ENCODE measurements at regions not wholly inside any gene's neighbourhood (a gene's known extent, or its start where the extent isn't known, plus 50 kb on each side); places are given as distances from the start of the nearest gene placed in this dataset.

GRCh38 chr17:72306037-72306436, 185.2 kb downstream of the SOX9 start:
- no peaks in the 10 kb centered on the region for H3K4me1 ChIP-seq (ENCODE audit: insufficient read depth)
- no peak overlapping the region for H3K27ac ChIP-seq
- TF ChIP-seq EP300 (IDR thresholded peaks at IDR 0.05) (no peak), CTCF (IDR thresholded peaks at IDR 0.05) (no peak), POLR2A (IDR thresholded peaks at IDR 0.05) (no peak)
- intact Hi-C loops (cut with DNase I) = loop anchor here in 2 of 4 donors (5.0 kb wide), 2 partner anchors 239 to 584 kb away; no protein-coding TSS in a partner anchor
- no peaks in the 10 kb centered on the region for H3K36me3 ChIP-seq
- no peak for DNase-seq
- H3K27me3 ChIP-seq = no peaks in the 10 kb centered on the region
- 40 to 63% (median 57%) methylated on average over 6 of the region's 6 CpGs for WGBS, 3 donors
- H3K4me3 ChIP-seq = no peak overlapping the region
- H3K9me3 ChIP-seq = no peaks in the 10 kb centered on the region

- Histone ChIP-seq H3K9me3 (no peaks in the 10 kb centered on the region), H3K4me1 (ENCODE audit: insufficient read depth) (no peaks in the 10 kb centered on the region), H3K36me3 (no peaks in the 10 kb centered on the region), H3K27ac (no peak overlapping the region), H3K27me3 (no peaks in the 10 kb centered on the region), H3K4me3 (no peak overlapping the region)
- 61 to 67% (median 64%) methylated on average over 3 of the region's 3 CpGs for WGBS, 3 donors
- no peak for DNase-seq
- no peak for TF ChIP-seq CTCF (IDR thresholded peaks at IDR 0.05)
- no peak for TF ChIP-seq POLR2A (IDR thresholded peaks at IDR 0.05)
- no peak for TF ChIP-seq EP300 (IDR thresholded peaks at IDR 0.05)
- intact Hi-C loops (cut with DNase I) = loop anchor here in 2 of 4 donors (5.0 kb wide), 2 partner anchors 241 to 586 kb away; no protein-coding TSS in a partner anchor
Measured at GRCh38 chr17:72307836-72308235, 187.0 kb downstream of the SOX9 start.

- 65 to 75% (median 67%) methylated on average over 5 of the region's 5 CpGs for WGBS, 3 donors
- Histone ChIP-seq H3K4me1 (ENCODE audit: insufficient read depth) (no peaks in the 10 kb centered on the region), H3K27me3 (no peaks in the 10 kb centered on the region), H3K36me3 (no peaks in the 10 kb centered on the region), H3K9me3 (no peaks in the 10 kb centered on the region), H3K27ac (no peak overlapping the region), H3K4me3 (no peak overlapping the region)
- intact Hi-C loops (cut with DNase I) = loop anchor here in 2 of 4 donors (5.0 kb wide), 2 partner anchors 242 to 587 kb away; no protein-coding TSS in a partner anchor
- no peak for TF ChIP-seq CTCF (IDR thresholded peaks at IDR 0.05)
- TF ChIP-seq EP300 (IDR thresholded peaks at IDR 0.05) = no peak
- TF ChIP-seq POLR2A (IDR thresholded peaks at IDR 0.05) = no peak
- no peak for DNase-seq
Measured at GRCh38 chr17:72308744-72309385, 188.0 kb downstream of the SOX9 start.

- TF ChIP-seq EP300 (IDR thresholded peaks at IDR 0.05) (no peak), CTCF (IDR thresholded peaks at IDR 0.05) (no peak)
- no peaks in the 10 kb centered on the region for H3K9me3 ChIP-seq
- H3K4me1 ChIP-seq (ENCODE audit: insufficient read depth) = no peaks in the 10 kb centered on the region
- H3K27ac ChIP-seq = no peak overlapping the region
- H3K36me3 ChIP-seq = no peaks in the 10 kb centered on the region
- WGBS, 3 donors = 85 to 95% (median 92%) methylated on average over 1 of the region's 1 CpG
- DNase-seq = no peak
- H3K27me3 ChIP-seq = no peaks in the 10 kb centered on the region
- intact Hi-C loops (cut with DNase I) = no loop called here
- no peak overlapping the region for H3K4me3 ChIP-seq
Measured at GRCh38 chr17:72311004-72311403, 190.2 kb downstream of the SOX9 start.

All from ovary (tissue), 7 donors.